ENCODE measurements at regions not wholly inside any gene's neighbourhood (a gene's known extent, or its start where the extent isn't known, plus 50 kb on each side); places are given as distances from the start of the nearest gene placed in this dataset.

- no peak for TF ChIP-seq CTCF (IDR thresholded peaks at IDR 0.05; ENCODE audit: poor library complexity, severe bottlenecking)
- no peak for TF ChIP-seq REST (IDR thresholded peaks at IDR 0.05; ENCODE audit: borderline replicate concordance)
- no peak for TF ChIP-seq EP300 (conservative IDR thresholded peaks at IDR 0.05; ENCODE audit: poor library complexity, severe bottlenecking)
- no peak for TF ChIP-seq EZH2 (IDR thresholded peaks at IDR 0.05; ENCODE audit: borderline replicate concordance, insufficient read depth, low read length, poor library complexity, severe bottlenecking)
- no peak for TF ChIP-seq POLR2AphosphoS5 (IDR thresholded peaks at IDR 0.05)
- no peak for TF ChIP-seq RAD21 (conservative IDR thresholded peaks at IDR 0.05)
- no peak for TF ChIP-seq TAF1 (IDR thresholded peaks at IDR 0.05; ENCODE audit: low read depth)
- no peak for TF ChIP-seq SMC3 (conservative IDR thresholded peaks at IDR 0.05; ENCODE audit: poor library complexity)
- no peak for TF ChIP-seq MXI1 (conservative IDR thresholded peaks at IDR 0.05; ENCODE audit: poor library complexity, severe bottlenecking)
These were observed 343.9 kb upstream of the CADM1 start for GRCh38 chr11:115848080-115848479.

Data from neural cell (in vitro differentiated cells).